Caco-2 (cell line): ENCODE measurements at regions not wholly inside any gene's neighbourhood (a gene's known extent, or its start where the extent isn't known, plus 50 kb on each side); places are given as distances from the start of the nearest gene placed in this dataset.
"Not testable (repeated sequence)": the region's sequence is repeated elsewhere in the genome, so short reads cannot be mapped to it uniquely, and the experiment has no call there.

ENCODE experiments used
- BruUV-seq: library from RNA; stranded (reverse); fragments of 400-500 nt; replicated peaks from 2 replicates; lab custom pipeline; 2021; lab: Mats Ljungman, UMichigan
- CTCF ChIA-PET: fragments of 300-600 bp; sonication (Branson Sonifier 250); formaldehyde crosslinking; loops from one replicate; lab custom pipeline; 2022; ENCODE audit warnings: antibody characterized with exemption; lab: Charles Lee
- POLR2A ChIA-PET: fragments of 300-600 bp; sonication (Branson Sonifier 250); formaldehyde crosslinking; loops from one replicate; lab custom pipeline; 2022; ENCODE audit warnings: antibody characterized with exemption; lab: Charles Lee
- DNase-seq, 2 experiments: peaks; one replicate each; pipeline versions ENCODE4 v3.0.0 to v3.0.0-alpha.2; 2020 to 2022
- H3K27me3 ChIP-seq: replicated peaks from 2 replicates; pipeline ENCODE4 v1.6.0; 2011; ENCODE audit warnings: low read length; ENCODE audit not compliant: control insufficient read depth, insufficient read depth
- H3K36me3 ChIP-seq: 2 replicates; pipeline ENCODE4 v1.5.1; 2011; ENCODE audit warnings: low read length; ENCODE audit not compliant: control insufficient read depth, insufficient read depth
- H3K4me1 ChIP-seq: fragments of 250-450 bp; sonication (Bioruptor Pico); 2 replicates; pipeline ENCODE4 v1.5.1; 2020; ENCODE audit warnings: mild to moderate bottlenecking
- H3K4me3 ChIP-seq: 2 replicates; pipeline ENCODE4 v1.5.1; 2011; ENCODE audit warnings: low read depth, mild to moderate bottlenecking, control low read depth, low read length
- H3K9me3 ChIP-seq: fragments of 250-450 bp; sonication (Bioruptor Pico); 2 replicates; pipeline ENCODE4 v1.5.1; 2020; ENCODE audit warnings: mild to moderate bottlenecking, moderate library complexity
- H3K27ac Mint-ChIP-seq: one replicate; pipeline ENCODE4 v1.8.0; 2022; ENCODE audit warnings: mixed read lengths; ENCODE audit not compliant: unreplicated experiment
- H3K27me3 Mint-ChIP-seq: one replicate; pipeline ENCODE4 v1.8.0; 2022; ENCODE audit warnings: mixed read lengths; ENCODE audit not compliant: insufficient read depth, unreplicated experiment
- H3K36me3 Mint-ChIP-seq: one replicate; pipeline ENCODE4 v1.8.0; 2022; ENCODE audit warnings: mild to moderate bottlenecking, mixed read lengths; ENCODE audit not compliant: insufficient read depth, unreplicated experiment
- H3K4me1 Mint-ChIP-seq: one replicate; pipeline ENCODE4 v1.8.0; 2022; ENCODE audit warnings: low read depth, mixed read lengths; ENCODE audit not compliant: unreplicated experiment
- H3K4me3 Mint-ChIP-seq: one replicate; pipeline ENCODE4 v1.8.0; 2022; ENCODE audit warnings: mild to moderate bottlenecking, moderate library complexity, mixed read lengths; ENCODE audit not compliant: unreplicated experiment
- H3K9me3 Mint-ChIP-seq: one replicate; pipeline ENCODE4 v1.8.0; 2022; ENCODE audit warnings: mixed read lengths; ENCODE audit not compliant: unreplicated experiment
- intact Hi-C: fragments of 100-400 bp; cut with micrococcal nuclease; formaldehyde crosslinking; loops from one replicate; pipeline ENCODE4 v1.10.0; 2022; ENCODE audit not compliant: unreplicated experiment
- TF ChIP-seq, protein P1 (sequence below), 2 experiments: fragments of 200-600 bp in 1 of 2; IDR thresholded peaks; 1 replicate in 1 of 2; 2 replicates in 1 of 2; pipeline versions ENCODE4 v1.5.1 to v1.8.0; 2011 to 2022; ENCODE audit warnings: antibody characterized with exemption in 1 of 2, control low read depth in 1 of 2, inconsistent platforms in 1 of 2, low read depth in 1 of 2, low read length in 1 of 2, mild to moderate bottlenecking in 1 of 2, moderate library complexity in 1 of 2; ENCODE audit not compliant: insufficient read depth in 1 of 2, severe bottlenecking in 1 of 2, unreplicated experiment in 1 of 2

DNA sequence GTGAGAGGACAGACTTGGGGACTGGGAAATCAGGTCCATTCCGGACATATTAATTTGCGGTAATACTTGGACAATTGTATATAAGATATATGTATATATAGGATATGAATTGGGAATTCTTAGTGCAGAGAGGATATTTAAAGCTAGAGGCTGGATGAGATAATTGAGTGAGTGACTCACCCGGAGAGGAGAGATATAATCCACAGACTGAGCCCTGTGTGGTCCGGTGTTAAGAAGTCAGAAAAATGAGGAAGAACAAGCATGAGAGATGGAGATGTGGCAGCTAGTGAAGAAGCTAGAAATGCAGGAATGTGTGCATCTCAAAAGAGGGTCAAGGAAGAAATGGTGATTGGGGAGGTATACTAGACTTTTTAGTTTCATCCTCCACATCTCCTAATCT is 336.2 kb downstream of the SLC7A11 start:
- Mint-ChIP-seq H3K9me3 (no peaks in the 10 kb centered on the region), H3K36me3 (no peaks in the 10 kb centered on the region), H3K4me3 (no peak overlapping the region), H3K4me1 (no peaks in the 10 kb centered on the region), H3K27ac (no peak overlapping the region), H3K27me3 (no peaks in the 10 kb centered on the region)
- CTCF ChIA-PET = no interaction called here
- intact Hi-C loops = no loop called here
- TF ChIP-seq, protein P1, sequence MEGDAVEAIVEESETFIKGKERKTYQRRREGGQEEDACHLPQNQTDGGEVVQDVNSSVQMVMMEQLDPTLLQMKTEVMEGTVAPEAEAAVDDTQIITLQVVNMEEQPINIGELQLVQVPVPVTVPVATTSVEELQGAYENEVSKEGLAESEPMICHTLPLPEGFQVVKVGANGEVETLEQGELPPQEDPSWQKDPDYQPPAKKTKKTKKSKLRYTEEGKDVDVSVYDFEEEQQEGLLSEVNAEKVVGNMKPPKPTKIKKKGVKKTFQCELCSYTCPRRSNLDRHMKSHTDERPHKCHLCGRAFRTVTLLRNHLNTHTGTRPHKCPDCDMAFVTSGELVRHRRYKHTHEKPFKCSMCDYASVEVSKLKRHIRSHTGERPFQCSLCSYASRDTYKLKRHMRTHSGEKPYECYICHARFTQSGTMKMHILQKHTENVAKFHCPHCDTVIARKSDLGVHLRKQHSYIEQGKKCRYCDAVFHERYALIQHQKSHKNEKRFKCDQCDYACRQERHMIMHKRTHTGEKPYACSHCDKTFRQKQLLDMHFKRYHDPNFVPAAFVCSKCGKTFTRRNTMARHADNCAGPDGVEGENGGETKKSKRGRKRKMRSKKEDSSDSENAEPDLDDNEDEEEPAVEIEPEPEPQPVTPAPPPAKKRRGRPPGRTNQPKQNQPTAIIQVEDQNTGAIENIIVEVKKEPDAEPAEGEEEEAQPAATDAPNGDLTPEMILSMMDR (IDR thresholded peaks at IDR 0.05; ENCODE audit: insufficient read depth in 1 of 2, low read depth in 1 of 2, low read length in 1 of 2, severe bottlenecking in 1 of 2, unreplicated experiment in 1 of 2) = no peak
- DNase-seq = no peak
- POLR2A ChIA-PET = no interaction called here
- no TSS peak for BruUV-seq
- no peak overlapping the region for H3K4me3 ChIP-seq
- no peaks in the 10 kb centered on the region for H3K9me3 ChIP-seq
- no peaks in the 10 kb centered on the region for H3K4me1 ChIP-seq
- H3K27me3 ChIP-seq = no peaks in the 10 kb centered on the region
- H3K36me3 ChIP-seq = no peaks in the 10 kb centered on the region

GRCh38 chr4:137901114-137901513 is 341.0 kb downstream of the SLC7A11 start:
- intact Hi-C loops = no loop called here
- Mint-ChIP-seq H3K9me3 (no peaks in the 10 kb centered on the region), H3K27me3 (no peaks in the 10 kb centered on the region), H3K36me3 (no peaks in the 10 kb centered on the region), H3K4me1 (no peaks in the 10 kb centered on the region), H3K4me3 (no peak overlapping the region), H3K27ac (no peak overlapping the region)
- no peak overlapping the region for H3K4me3 ChIP-seq
- no peaks in the 10 kb centered on the region for H3K9me3 ChIP-seq
- CTCF ChIA-PET = no interaction called here
- H3K36me3 ChIP-seq = no peaks in the 10 kb centered on the region
- TF ChIP-seq, protein P1 (IDR thresholded peaks at IDR 0.05; ENCODE audit: insufficient read depth in 1 of 2, low read depth in 1 of 2, low read length in 1 of 2, severe bottlenecking in 1 of 2, unreplicated experiment in 1 of 2) = no peak
- no TSS peak for BruUV-seq
- POLR2A ChIA-PET = no interaction called here
- no peak for DNase-seq
- H3K27me3 ChIP-seq = no peaks in the 10 kb centered on the region
- no peaks in the 10 kb centered on the region for H3K4me1 ChIP-seq

DNA sequence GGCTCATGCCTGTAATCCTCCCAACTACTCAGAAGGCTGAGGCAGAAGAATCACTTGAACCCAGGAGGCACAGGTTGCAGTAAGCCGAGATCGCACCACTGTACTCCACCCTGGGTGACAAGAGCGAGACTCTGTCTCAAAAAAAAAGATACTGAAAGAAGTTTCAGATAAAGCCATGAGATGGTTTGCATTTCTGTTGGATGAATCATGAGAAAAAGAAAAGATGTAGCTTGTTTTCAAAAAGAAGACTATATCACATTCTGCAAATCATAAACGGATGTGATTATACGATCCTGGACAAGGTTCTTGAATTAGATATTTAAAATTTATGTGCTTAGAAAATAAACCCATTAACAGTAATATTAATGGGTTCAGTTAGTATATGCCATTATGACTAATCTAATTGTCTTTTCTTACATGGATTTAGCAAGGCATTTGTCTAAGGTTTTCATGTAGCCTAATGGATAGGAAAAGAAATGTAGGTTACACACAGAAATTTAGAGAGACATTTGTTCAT is 345.9 kb downstream of the SLC7A11 start:
- Mint-ChIP-seq H3K27me3 (no peaks in the 10 kb centered on the region), H3K4me1 (no peaks in the 10 kb centered on the region), H3K36me3 (no peaks in the 10 kb centered on the region), H3K27ac (no peak overlapping the region), H3K9me3 (no peaks in the 10 kb centered on the region), H3K4me3 (no peak overlapping the region)
- TF ChIP-seq, protein P1 (IDR thresholded peaks at IDR 0.05; ENCODE audit: insufficient read depth in 1 of 2, low read depth in 1 of 2, low read length in 1 of 2, severe bottlenecking in 1 of 2, unreplicated experiment in 1 of 2) = no peak
- H3K27me3 ChIP-seq = no peaks in the 10 kb centered on the region
- no peaks in the 10 kb centered on the region for H3K36me3 ChIP-seq
- ChIA-PET CTCF (no interaction called here), POLR2A (no interaction called here)
- intact Hi-C loops = no loop called here
- no TSS peak for BruUV-seq
- H3K9me3 ChIP-seq = no peaks in the 10 kb centered on the region
- no peak for DNase-seq
- no peak overlapping the region for H3K4me3 ChIP-seq
- no peaks in the 10 kb centered on the region for H3K4me1 ChIP-seq

DNA sequence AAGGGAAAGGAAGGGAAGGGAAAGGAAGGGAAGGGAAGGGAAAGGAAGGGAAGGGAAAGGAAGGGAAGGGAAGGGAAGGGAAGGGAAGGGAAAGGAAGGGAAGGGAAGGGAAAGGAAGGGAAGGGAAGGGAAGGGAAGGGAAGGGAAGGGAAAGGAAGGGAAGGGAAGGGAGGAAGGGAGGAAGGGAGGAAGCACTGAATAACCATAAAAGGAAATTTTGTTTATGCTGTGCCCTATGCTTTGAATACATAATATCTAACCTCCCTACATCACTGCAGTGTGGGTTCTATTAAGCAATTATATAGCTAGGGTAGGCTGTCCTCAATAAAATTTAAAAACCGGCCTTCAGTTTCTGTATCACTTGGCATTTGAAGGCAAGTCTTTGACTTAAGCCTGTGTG is 346.6 kb downstream of the SLC7A11 start:
- DNase-seq, H3K36me3 Mint-ChIP-seq, H3K27me3 ChIP-seq, CTCF ChIA-PET, H3K4me1 ChIP-seq, H3K4me3 Mint-ChIP-seq, H3K4me3 ChIP-seq, H3K27me3 Mint-ChIP-seq, intact Hi-C loops, H3K27ac Mint-ChIP-seq, H3K9me3 ChIP-seq, H3K36me3 ChIP-seq, H3K4me1 Mint-ChIP-seq, H3K9me3 Mint-ChIP-seq, BruUV-seq, POLR2A ChIA-PET: not testable (repeated sequence)
